IMR-90 (cell line): ENCODE measurements at regions not wholly inside any gene's neighbourhood (a gene's known extent, or its start where the extent isn't known, plus 50 kb on each side); places are given as distances from the start of the nearest gene placed in this dataset.
A peak's percentile ranks its signal among the peaks of the same experiment; 100 is the strongest.

Experiments
- ATAC-seq: fragments of 200-7000 bp; cut with Tn5 transposase; 2 replicates; pipeline ENCODE4 v1.9.1; 2020; ENCODE audit warnings: low read depth, mild to moderate bottlenecking, moderate library complexity
- BruUV-seq: library from RNA; stranded (reverse); fragments of 400-500 nt; replicated peaks from 2 replicates; lab custom pipeline; 2021; lab: Mats Ljungman, UMichigan
- CTCF ChIA-PET: fragments of 300-600 bp; formaldehyde crosslinking; extraction: SDS; loops from one replicate; lab custom pipeline; 2021; ENCODE audit warnings: antibody characterized with exemption; lab: Yijun Ruan, JAX
- POLR2A ChIA-PET: fragments of 300-600 bp; sonication (Branson Sonifier 250); formaldehyde crosslinking; loops from one replicate; lab custom pipeline; 2022; ENCODE audit warnings: antibody characterized with exemption; ENCODE audit not compliant: unreplicated experiment; lab: Charles Lee
- DNase-seq: peaks from one replicate; pipeline ENCODE4 v3.0.0; 2013
- H2AFZ ChIP-seq: replicated peaks from 2 replicates; pipeline ENCODE3; 2013; ENCODE audit warnings: low read length, mild to moderate bottlenecking; ENCODE audit not compliant: poor library complexity
- H2AK5ac ChIP-seq: 2 replicates; pipeline ENCODE4 v1.6.1; 2013; ENCODE audit warnings: low read depth, low read length, inconsistent platforms
- H2AK9ac ChIP-seq: replicated peaks from 2 replicates; pipeline ENCODE3; 2013; ENCODE audit warnings: mild to moderate bottlenecking, low read depth, low read length, moderate library complexity; ENCODE audit not compliant: poor library complexity
- H2BK120ac ChIP-seq: 2 replicates; pipeline ENCODE4 v1.6.1; 2013; ENCODE audit warnings: low read depth, low read length, inconsistent platforms
- H2BK15ac ChIP-seq: 3 replicates; pipeline ENCODE4 v1.6.1; 2013; ENCODE audit warnings: low read depth, low read length, inconsistent platforms
- H2BK20ac ChIP-seq: 2 replicates; pipeline ENCODE4 v1.6.1; 2013; ENCODE audit warnings: low read depth, mild to moderate bottlenecking, inconsistent platforms, low read length, moderate library complexity
- H2BK5ac ChIP-seq: 2 replicates; pipeline ENCODE4 v1.6.1; 2013; ENCODE audit warnings: mild to moderate bottlenecking, low read depth, low read length, inconsistent platforms; ENCODE audit not compliant: poor library complexity, severe bottlenecking
- H3K14ac ChIP-seq: replicated peaks from 2 replicates; pipeline ENCODE4 v1.6.1; 2013; ENCODE audit warnings: low read depth, low read length, inconsistent platforms
- H3K18ac ChIP-seq: 2 replicates; pipeline ENCODE4 v1.6.1; 2013; ENCODE audit warnings: low read depth, low read length, control low read depth
- H3K23ac ChIP-seq: 2 replicates; pipeline ENCODE4 v1.6.1; 2013; ENCODE audit warnings: low read depth, low read length, inconsistent platforms
- H3K27ac ChIP-seq: 2 replicates; pipeline ENCODE4 v1.5.1; 2013; ENCODE audit warnings: mild to moderate bottlenecking, control low read depth, low read length; ENCODE audit not compliant: insufficient read depth
- H3K27me3 ChIP-seq: 2 replicates; pipeline ENCODE4 v1.6.1; 2013; ENCODE audit warnings: low read length; ENCODE audit not compliant: control insufficient read depth, insufficient read depth
- H3K36me3 ChIP-seq: 2 replicates; pipeline ENCODE4 v1.6.1; 2013; ENCODE audit warnings: low read length, mixed read lengths; ENCODE audit not compliant: control insufficient read depth, insufficient read depth
- H3K4ac ChIP-seq: 2 replicates; pipeline ENCODE4 v1.6.1; 2013; ENCODE audit warnings: low read depth, low read length, inconsistent platforms
- H3K4me1 ChIP-seq: 2 replicates; pipeline ENCODE4 v1.6.1; 2013; ENCODE audit warnings: low read length, mixed read lengths; ENCODE audit not compliant: control insufficient read depth, insufficient read depth
- H3K4me2 ChIP-seq: 2 replicates; pipeline ENCODE4 v1.6.1; 2013; ENCODE audit warnings: low read depth, mild to moderate bottlenecking, control low read depth, low read length, moderate library complexity
- H3K4me3 ChIP-seq: 2 replicates; pipeline ENCODE4 v1.5.1; 2013; ENCODE audit warnings: low read depth, mild to moderate bottlenecking, control low read depth, low read length, moderate library complexity; ENCODE audit not compliant: insufficient read depth
- H3K56ac ChIP-seq: 2 replicates; pipeline ENCODE4 v1.6.1; 2013; ENCODE audit warnings: low read length, inconsistent platforms; ENCODE audit not compliant: insufficient read depth; ENCODE audit errors: extremely low read depth
- H3K79me1 ChIP-seq, 2 experiments: 2 replicates each; pipeline ENCODE4 v1.6.1; 2013; ENCODE audit warnings: low read length in 2 of 2, inconsistent platforms in 1 of 2, low read depth in 1 of 2
- H3K9ac ChIP-seq: 2 replicates; pipeline ENCODE4 v1.6.1; 2013; ENCODE audit warnings: low read depth, low read length, control low read depth
- H3K9me1 ChIP-seq: 2 replicates; pipeline ENCODE4 v1.6.1; 2013; ENCODE audit warnings: low read length, inconsistent platforms; ENCODE audit not compliant: insufficient read depth
- H3K9me3 ChIP-seq: 2 replicates; pipeline ENCODE4 v1.6.1; 2013; ENCODE audit warnings: low read length; ENCODE audit not compliant: control insufficient read depth, insufficient read depth
- H4K20me1 ChIP-seq: 2 replicates; pipeline ENCODE4 v1.6.1; 2013; ENCODE audit warnings: low read length, inconsistent platforms; ENCODE audit not compliant: insufficient read depth
- H4K5ac ChIP-seq: 2 replicates; pipeline ENCODE4 v1.6.1; 2013; ENCODE audit warnings: mild to moderate bottlenecking, low read depth, low read length, control low read depth
- H4K8ac ChIP-seq, 2 experiments: 2 replicates each; pipeline ENCODE4 v1.6.1; 2013; ENCODE audit warnings: low read depth in 2 of 2, low read length in 2 of 2, control low read depth in 1 of 2, inconsistent platforms in 1 of 2
- H4K91ac ChIP-seq: 2 replicates; pipeline ENCODE4 v1.6.1; 2013; ENCODE audit warnings: low read depth, low read length, inconsistent platforms; ENCODE audit not compliant: insufficient read depth
- RCOR1 ChIP-seq: IDR thresholded peaks from 2 replicates; pipeline ENCODE4 v1.6.1; 2012; ENCODE audit warnings: mild to moderate bottlenecking, low read length, improper control_type of control experiment; ENCODE audit not compliant: insufficient replicate concordance
- WGBS, 2 experiments: methylation state at CpG; one replicate each; pipeline versions ENCODE4 v1.1.5 to v1.1.7; 2013; ENCODE audit warnings: missing lambda C conversion rate in 2 of 2; ENCODE audit not compliant: insufficient read length in 1 of 2; ENCODE audit errors: extremely low coverage in 2 of 2; 5-methylcytosine and 5-hydroxymethylcytosine counted together
- dilution Hi-C: fragments of 300-500 bp; cut with HindIII; formaldehyde crosslinking; loops from one replicate; pipeline ENCODE4 v1.14.3; 2018; ENCODE audit warnings: low sequenced_read_pairs; ENCODE audit not compliant: unreplicated experiment
- in situ Hi-C: fragments of 300-500 bp; cut with MboI; formaldehyde crosslinking; loops from 3 replicates; pipeline ENCODE4 v1.14.3; 2019; ENCODE audit warnings: low sequenced_read_pairs, inconsistent platforms, mixed read lengths
- intact Hi-C: fragments of 100-400 bp; cut with micrococcal nuclease; formaldehyde crosslinking; loops from 2 replicates; pipeline ENCODE4 v1.10.0; 2022

GRCh38 chr2:241990466-241990865 lies 120.9 kb downstream of the RTP5 start:
- no peak overlapping the region for H3K18ac ChIP-seq
- H3K4ac ChIP-seq: no peak overlapping the region
- H4K8ac ChIP-seq: no peak overlapping the region
- no peaks in the 10 kb centered on the region for H3K36me3 ChIP-seq
- in situ Hi-C loops: no loop called here
- no peak overlapping the region for H2BK15ac ChIP-seq
- no peak overlapping the region for H3K9ac ChIP-seq
- no peaks in the 10 kb centered on the region for H3K9me1 ChIP-seq
- peaks cover 10% of the 10 kb centered on the region for H3K27me3 ChIP-seq
- H3K4me1 ChIP-seq: no peaks in the 10 kb centered on the region
- intact Hi-C loops: no loop called here
- no peak overlapping the region for H2BK120ac ChIP-seq
- no TSS peak for BruUV-seq
- no peak overlapping the region for H3K23ac ChIP-seq
- no peak overlapping the region for H2AFZ ChIP-seq
- no peaks in the 10 kb centered on the region for H3K79me1 ChIP-seq
- dilution Hi-C loops: no loop called here
- TF ChIP-seq RCOR1: no peak
- H3K56ac ChIP-seq: no peak overlapping the region
- H3K4me2 ChIP-seq: no peak overlapping the region
- ChIA-PET POLR2A (no interaction called here), CTCF (interaction anchor here (0.8 kb wide), 1 partner anchor 35 kb away, joined by 3 read pairs; no protein-coding TSS in a partner anchor)
- H2AK5ac ChIP-seq: no peak overlapping the region
- peak overlapping the region; percentile 53 for H2BK5ac ChIP-seq
- DNase-seq (no peak), ATAC-seq (no peak)
- H4K20me1 ChIP-seq: no peaks in the 10 kb centered on the region
- H2BK20ac ChIP-seq: no peak overlapping the region
- peaks cover 14% of the 10 kb centered on the region for H3K9me3 ChIP-seq
- no peak overlapping the region for H4K91ac ChIP-seq
- H3K4me3 ChIP-seq: no peak overlapping the region
- no peak overlapping the region for H3K14ac ChIP-seq
- no peak overlapping the region for H3K27ac ChIP-seq
- no peak overlapping the region for H4K5ac ChIP-seq
- WGBS, 2 experiments: 20% methylated on average over 1 of the region's 2 CpGs; no CpG with 5 or more reads in 1 of the 2 experiments
- no peak overlapping the region for H2AK9ac ChIP-seq
